GM19438 (cell line): ENCODE measurements at regions not wholly inside any gene's neighbourhood (a gene's known extent, or its start where the extent isn't known, plus 50 kb on each side); places are given as distances from the start of the nearest gene placed in this dataset.

ENCODE experiments used
- ATAC-seq: cut with Tn5 transposase; IDR thresholded peaks from one replicate; pipeline ENCODE4 v1.9.1; 2021; ENCODE audit warnings: low read depth; ENCODE audit not compliant: unreplicated experiment

- ATAC-seq, result no peak
Observed at GRCh38 chr6:15960740-15961634, 167.9 kb upstream of the MYLIP start.

- ATAC-seq, result no peak
Observed at GRCh38 chr6:15957655-15958169, 171.2 kb upstream of the MYLIP start.

DNA sequence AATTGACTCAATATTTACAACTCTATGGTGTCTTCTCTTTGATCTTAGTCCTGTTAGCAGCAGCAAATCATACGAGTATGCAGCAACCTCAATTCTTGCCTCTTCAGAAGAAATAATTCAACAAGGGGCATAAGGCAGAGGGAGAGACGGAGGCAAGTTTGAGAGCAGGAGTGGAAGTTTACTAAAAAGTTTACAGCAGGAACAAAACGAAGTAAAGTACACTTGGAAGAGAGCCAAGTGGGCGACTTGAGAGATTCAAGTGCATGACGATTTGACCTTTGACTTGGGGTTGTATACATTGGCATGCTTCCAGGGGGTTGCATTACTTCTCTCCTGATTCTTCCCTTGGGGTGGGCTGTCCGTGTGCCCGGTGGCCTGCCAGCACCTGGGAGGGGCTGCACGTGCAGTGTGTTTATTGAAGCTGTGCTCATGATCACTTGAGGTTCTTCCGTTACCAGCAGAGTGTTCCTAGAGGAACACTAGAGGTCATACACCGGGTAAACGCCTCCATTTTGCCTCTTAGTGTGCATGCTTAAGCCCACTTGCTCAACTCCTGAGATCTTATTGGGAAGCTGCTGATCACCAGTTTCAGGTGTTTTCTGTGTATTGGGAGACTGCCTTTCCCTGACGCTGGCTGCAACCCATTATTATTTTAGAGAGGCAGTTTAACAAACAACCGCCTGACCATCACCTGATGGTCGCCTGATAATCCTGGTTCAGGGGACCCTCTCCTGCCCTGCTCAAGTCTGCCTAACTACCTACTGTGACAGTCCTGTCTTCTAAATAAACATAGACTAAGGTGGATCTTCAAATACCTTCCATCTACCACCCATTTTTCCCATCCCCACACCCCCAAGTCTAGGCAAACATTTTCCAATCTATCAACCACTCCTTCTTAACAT lies 172.4 kb upstream of the MYLIP start:
- ATAC-seq, result no peak

- no peak for ATAC-seq
Observed at GRCh38 chr6:15955484-15955883, 173.4 kb upstream of the MYLIP start.

DNA sequence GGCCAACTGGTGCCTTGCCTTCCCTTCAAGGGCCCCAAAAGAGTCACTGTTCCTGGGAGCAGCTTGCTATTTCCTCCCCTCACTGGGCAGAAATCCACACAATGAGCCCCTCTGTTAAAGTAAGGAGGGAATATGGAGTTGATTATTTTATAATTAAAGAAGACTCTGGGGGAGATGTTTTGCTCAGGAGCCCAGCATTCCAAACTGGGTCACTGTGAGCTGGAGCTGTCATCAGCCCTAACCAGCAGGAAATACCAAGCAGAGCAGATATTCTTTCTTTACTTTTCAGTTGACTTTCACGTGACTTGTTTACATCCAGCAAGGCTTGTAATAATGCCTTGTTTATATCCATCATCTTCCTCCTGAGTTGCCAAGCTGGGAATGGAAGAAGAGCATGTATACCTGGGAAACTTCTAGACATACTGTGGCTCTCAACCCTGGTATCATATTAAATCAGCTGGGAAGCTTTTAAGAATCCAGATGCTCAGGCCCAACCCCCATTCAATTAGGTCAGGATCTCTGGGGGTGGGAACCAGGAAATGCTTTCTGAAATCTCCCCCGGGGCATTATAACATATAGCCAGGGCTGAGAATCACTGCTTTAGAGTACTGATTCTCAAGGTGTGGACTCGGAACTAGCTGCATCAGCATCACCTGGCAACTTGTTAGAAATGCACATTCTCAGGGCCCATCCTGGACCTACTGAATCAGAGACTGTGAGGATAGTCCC lies 175.6 kb upstream of the MYLIP start:
- ATAC-seq, result no peak

DNA sequence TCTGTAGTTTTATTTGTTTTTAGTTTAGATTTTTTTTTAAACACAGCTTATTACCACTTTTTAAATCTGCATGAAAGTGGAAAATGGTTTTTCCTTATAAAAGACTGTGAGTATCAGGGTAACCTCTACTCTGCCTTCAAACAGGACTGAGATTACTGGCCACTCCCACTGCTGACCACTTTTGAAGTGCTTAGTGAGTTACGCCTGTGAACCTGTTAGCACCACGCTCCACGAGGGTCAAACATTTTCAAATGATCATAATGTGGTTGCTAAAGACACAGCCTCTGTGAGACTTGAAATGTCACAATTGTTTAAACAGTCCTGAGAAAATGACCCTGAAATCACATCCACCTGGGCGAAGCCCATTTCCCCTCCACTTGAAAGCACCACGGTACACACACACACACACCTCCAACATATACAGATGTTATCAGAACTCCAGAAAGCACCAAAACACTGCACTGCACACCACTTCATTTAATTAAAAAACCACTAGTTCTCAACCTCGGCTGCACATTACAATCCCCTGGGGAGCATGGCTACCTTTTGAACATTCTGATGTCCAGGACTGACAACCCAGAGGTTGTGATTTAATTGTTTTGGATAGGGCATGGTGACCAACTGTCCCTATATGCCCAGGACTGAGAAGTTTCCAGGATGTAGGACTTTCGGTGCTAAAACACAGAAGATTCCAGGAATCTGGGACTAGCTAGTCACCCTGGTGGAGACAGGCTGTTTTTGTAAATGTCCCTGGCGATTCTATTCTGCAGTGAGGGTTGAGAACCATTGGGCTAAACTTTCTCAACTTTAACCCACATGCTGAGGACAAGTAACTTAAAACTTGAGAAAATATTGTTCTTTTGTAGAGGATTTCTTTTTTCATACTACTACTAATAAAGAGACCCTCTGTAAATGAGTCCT lies 176.4 kb upstream of the MYLIP start:
- no peak for ATAC-seq

DNA sequence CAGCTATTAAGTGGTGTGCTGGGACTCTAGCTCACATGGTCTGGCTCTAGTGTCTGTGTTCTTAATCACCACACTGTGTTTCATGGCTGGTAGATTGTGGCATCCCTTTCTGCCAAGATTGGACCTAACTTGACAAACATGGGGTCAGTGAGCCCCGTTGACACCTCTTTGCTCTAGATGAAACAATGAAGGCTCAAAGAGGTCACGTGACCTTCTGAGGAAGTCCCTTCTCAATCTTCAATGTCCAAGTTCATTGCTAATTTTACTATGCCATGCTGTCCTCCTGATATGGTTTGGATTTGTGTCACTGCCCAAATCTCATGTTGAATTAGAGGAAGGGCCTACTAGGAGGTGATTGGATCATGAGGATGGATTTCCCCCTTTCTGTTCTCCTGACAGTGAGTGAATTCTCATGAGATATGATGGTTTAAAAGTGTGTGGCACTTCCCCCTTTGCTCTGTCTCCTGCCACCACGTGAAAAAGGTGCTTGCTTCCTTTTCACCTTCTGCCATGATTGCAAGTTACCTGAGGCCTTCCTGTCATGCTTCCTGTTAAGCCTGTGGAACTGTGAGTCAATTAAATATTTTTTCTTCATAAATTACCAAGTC lies 177.8 kb upstream of the MYLIP start:
- no peak for ATAC-seq

GRCh38 chr6:15949982-15950381 lies 178.9 kb upstream of the MYLIP start:
- ATAC-seq, result no peak

- no peak for ATAC-seq
Observed at GRCh38 chr6:15948930-15949900, 179.7 kb upstream of the MYLIP start.

- ATAC-seq, result no peak
Observed at GRCh38 chr6:15947923-15948322, 181.0 kb upstream of the MYLIP start.

DNA sequence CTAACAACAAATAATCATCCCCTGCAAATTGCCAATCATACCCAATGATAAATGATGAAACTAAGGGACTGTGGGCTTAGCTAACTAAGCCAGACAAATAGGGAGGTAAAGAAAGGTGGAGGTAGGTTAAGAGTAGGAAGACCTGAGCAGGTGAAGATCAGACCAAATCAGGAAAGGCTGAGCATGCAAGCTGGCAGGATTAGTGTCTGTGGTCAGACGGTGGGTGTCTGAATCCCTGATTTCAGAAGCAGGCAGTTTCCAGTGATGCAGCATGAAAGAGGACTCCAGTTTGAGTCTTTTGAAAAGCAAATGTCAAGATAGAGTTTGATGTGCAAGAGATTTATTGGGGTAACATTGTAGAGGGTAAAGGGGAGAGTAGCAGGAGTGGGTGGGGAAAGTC lies 181.4 kb upstream of the MYLIP start:
- ATAC-seq, result no peak

GRCh38 chr6:15946701-15947385 lies 182.0 kb upstream of the MYLIP start:
- no peak for ATAC-seq

GRCh38 chr6:15945593-15946159 lies 183.2 kb upstream of the MYLIP start:
- ATAC-seq, result no peak

DNA sequence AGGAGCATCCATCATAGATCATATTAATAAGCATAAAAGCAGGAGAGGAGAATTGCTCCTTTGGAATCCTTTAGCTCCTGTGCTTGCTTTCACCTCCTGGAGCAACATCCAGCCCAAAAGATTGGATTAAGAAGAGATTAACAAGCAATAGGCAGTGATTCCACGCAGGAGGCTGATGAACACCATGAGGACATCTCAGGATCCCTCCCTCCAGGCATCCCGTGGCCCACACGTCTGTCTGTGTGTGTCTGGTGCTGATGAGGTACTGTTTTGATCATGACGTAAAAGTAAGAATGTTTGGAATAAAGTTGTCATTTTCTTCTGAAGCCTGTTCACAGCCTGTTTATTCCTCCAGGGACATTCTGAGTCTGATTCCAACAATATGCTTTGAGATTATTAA lies 185.5 kb upstream of the MYLIP start:
- ATAC-seq, result no peak

DNA sequence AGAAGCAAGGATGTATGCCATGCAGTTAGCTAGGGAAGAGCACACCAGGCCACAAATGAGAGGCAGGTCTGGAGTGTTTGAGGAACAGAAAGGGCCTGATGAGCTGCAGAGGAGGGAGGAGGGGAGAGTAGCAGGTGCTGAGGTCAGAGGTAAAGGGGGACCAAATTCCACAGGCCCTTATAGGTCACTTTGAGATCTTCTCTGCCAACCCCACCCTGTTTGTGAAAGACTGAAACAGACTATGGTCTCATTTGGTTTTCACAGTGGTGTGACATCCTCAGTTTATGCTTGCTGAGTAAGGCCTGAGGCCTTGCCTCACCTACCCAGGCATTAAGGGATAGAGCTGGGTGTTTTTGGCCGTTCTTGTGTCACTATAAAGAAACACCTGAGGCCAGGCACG lies 187.7 kb upstream of the MYLIP start:
- peak; percentile 53 for ATAC-seq

DNA sequence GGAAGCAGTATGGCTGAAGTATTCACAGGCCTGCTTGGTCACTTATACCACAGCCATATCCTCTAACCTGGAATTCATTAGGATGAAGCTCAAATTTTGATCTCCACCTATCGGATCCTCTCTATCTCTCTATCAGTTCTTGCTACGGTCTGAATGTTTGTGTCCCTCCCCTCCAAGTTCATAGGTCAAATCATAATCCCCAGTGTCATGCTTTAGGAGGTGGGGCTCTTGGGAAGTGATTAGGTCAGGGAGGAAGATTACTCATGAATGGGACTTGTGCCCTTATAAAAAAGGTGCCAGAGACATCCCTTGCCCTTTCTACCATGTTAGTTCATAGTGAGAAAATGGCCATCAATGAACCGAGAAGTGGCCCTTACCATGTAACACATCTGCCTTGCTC lies 190.8 kb upstream of the MYLIP start:
- ATAC-seq, result no peak

GRCh38 chr6:15937602-15938001 lies 191.3 kb upstream of the MYLIP start:
- ATAC-seq, result no peak
